RWPE2 (cell line): ENCODE measurements at regions not wholly inside any gene's neighbourhood (a gene's known extent, or its start where the extent isn't known, plus 50 kb on each side); places are given as distances from the start of the nearest gene placed in this dataset.
A peak's percentile ranks its signal among the peaks of the same experiment; 100 is the strongest.

Experiments used
- ATAC-seq: fragments of 200-7000 bp; cut with Tn5 transposase; 3 replicates; pipeline ENCODE4 v1.9.1; 2021; ENCODE audit warnings: low read depth
- DNase-seq: peaks from one replicate; pipeline ENCODE4 v3.0.0-alpha.2; 2020; ENCODE audit warnings: low spot score
- H3K27ac ChIP-seq: fragments of 450-650 bp; 2 replicates; pipeline ENCODE4 v1.5.1; 2017; ENCODE audit warnings: mild to moderate bottlenecking; ENCODE audit not compliant: poor library complexity, severe bottlenecking
- H3K27me3 ChIP-seq: fragments of 250-450 bp; sonication (Bioruptor Pico); 2 replicates; pipeline ENCODE4 v1.5.1; 2021; ENCODE audit warnings: mild to moderate bottlenecking, moderate library complexity; ENCODE audit not compliant: insufficient read depth, poor library complexity, severe bottlenecking
- H3K36me3 ChIP-seq: fragments of 250-450 bp; sonication (Bioruptor Pico); 2 replicates; pipeline ENCODE4 v1.5.1; 2020; ENCODE audit warnings: low read depth, mild to moderate bottlenecking, moderate library complexity
- H3K4me1 ChIP-seq: fragments of 250-450 bp; sonication (Bioruptor Pico); 2 replicates; pipeline ENCODE4 v1.5.1; 2021; ENCODE audit warnings: mild to moderate bottlenecking, moderate library complexity; ENCODE audit not compliant: insufficient read depth, poor library complexity, severe bottlenecking
- H3K4me3 ChIP-seq: fragments of 250-450 bp; sonication (Bioruptor Pico); 2 replicates; pipeline ENCODE4 v1.5.1; 2021; ENCODE audit warnings: mild to moderate bottlenecking, moderate library complexity; ENCODE audit not compliant: severe bottlenecking
- H3K9me3 ChIP-seq: fragments of 250-450 bp; sonication (Bioruptor Pico); 2 replicates; pipeline ENCODE4 v1.5.1; 2021; ENCODE audit warnings: mild to moderate bottlenecking, moderate library complexity; ENCODE audit not compliant: severe bottlenecking
- CTCF ChIP-seq: fragments of 450-650 bp; IDR thresholded peaks from one replicate; pipeline ENCODE4 v1.5.1; 2017; ENCODE audit warnings: mild to moderate bottlenecking, moderate library complexity; ENCODE audit not compliant: poor library complexity, severe bottlenecking

GRCh38 chr15:61479613-61480012, 250.5 kb upstream of the RORA start:
- no peaks in the 10 kb centered on the region for H3K36me3 ChIP-seq

GRCh38 chr15:61476741-61477140, 247.6 kb upstream of the RORA start:
- H3K27me3 ChIP-seq = peaks cover 29% of the 10 kb centered on the region
- H3K27ac ChIP-seq = no peak overlapping the region
- H3K4me1 ChIP-seq = no peaks in the 10 kb centered on the region
- DNase-seq (no peak), ATAC-seq (no peak)
- H3K9me3 ChIP-seq = no peaks in the 10 kb centered on the region
- no peak for TF ChIP-seq CTCF
- H3K36me3 ChIP-seq = no peaks in the 10 kb centered on the region
- H3K4me3 ChIP-seq = no peak overlapping the region

More at GRCh38 chr15:61479613-61480012, 250.5 kb upstream of the RORA start:
- DNase-seq (no peak), ATAC-seq (peak; percentile 85)
- Histone ChIP-seq H3K27me3 (peaks cover 30% of the 10 kb centered on the region), H3K4me3 (no peak overlapping the region), H3K27ac (no peak overlapping the region), H3K9me3 (no peaks in the 10 kb centered on the region), H3K4me1 (no peaks in the 10 kb centered on the region)
- no peak for TF ChIP-seq CTCF

GRCh38 chr15:61474796-61475195, 245.7 kb upstream of the RORA start:
- no peak for TF ChIP-seq CTCF
- Histone ChIP-seq H3K4me3 (no peak overlapping the region), H3K27ac (no peak overlapping the region), H3K4me1 (no peaks in the 10 kb centered on the region), H3K27me3 (peaks cover 10% of the 10 kb centered on the region), H3K9me3 (no peaks in the 10 kb centered on the region), H3K36me3 (no peaks in the 10 kb centered on the region)
- ATAC-seq = no peak
- no peak for DNase-seq

- Histone ChIP-seq H3K27ac (no peak overlapping the region), H3K9me3 (no peaks in the 10 kb centered on the region), H3K4me3 (no peak overlapping the region), H3K27me3 (peaks cover 20% of the 10 kb centered on the region), H3K4me1 (no peaks in the 10 kb centered on the region), H3K36me3 (no peaks in the 10 kb centered on the region)
- no peak for TF ChIP-seq CTCF
- ATAC-seq = no peak
- DNase-seq = no peak
These were observed 238.7 kb upstream of the RORA start for GRCh38 chr15:61467823-61468222.

GRCh38 chr15:61459785-61460707, 230.9 kb upstream of the RORA start:
- no peak overlapping the region for H3K4me3 ChIP-seq
- no peaks in the 10 kb centered on the region for H3K9me3 ChIP-seq
- H3K36me3 ChIP-seq = no peaks in the 10 kb centered on the region
- peaks cover 11% of the 10 kb centered on the region for H3K27me3 ChIP-seq
- DNase-seq = no peak
- peak overlapping the region; percentile 43 for H3K27ac ChIP-seq
- peak; percentile 99 for ATAC-seq
- peaks cover 12% of the 10 kb centered on the region for H3K4me1 ChIP-seq
- TF ChIP-seq CTCF = no peak
